Calu3 (cell line): ENCODE measurements at regions not wholly inside any gene's neighbourhood (a gene's known extent, or its start where the extent isn't known, plus 50 kb on each side); places are given as distances from the start of the nearest gene placed in this dataset.

ENCODE experiments used
- BruUV-seq: library from RNA; stranded (reverse); fragments of 400-500 nt; replicated peaks from 2 replicates; lab custom pipeline; 2021; lab: Mats Ljungman, UMichigan
- CTCF ChIA-PET: fragments of 300-600 bp; sonication (Branson Sonifier 250); formaldehyde crosslinking; loops from one replicate; lab custom pipeline; 2022; ENCODE audit warnings: antibody characterized with exemption; lab: Charles Lee
- DNase-seq: peaks from one replicate; pipeline ENCODE4 v3.0.0; 2022
- H3K27ac Mint-ChIP-seq: one replicate; pipeline ENCODE4 v1.8.0; 2022; ENCODE audit warnings: mixed read lengths; ENCODE audit not compliant: unreplicated experiment
- H3K27me3 Mint-ChIP-seq: one replicate; pipeline ENCODE4 v1.8.0; 2022; ENCODE audit warnings: mixed read lengths; ENCODE audit not compliant: unreplicated experiment
- H3K36me3 Mint-ChIP-seq: one replicate; pipeline ENCODE4 v1.8.0; 2022; ENCODE audit warnings: mild to moderate bottlenecking, moderate library complexity, mixed read lengths; ENCODE audit not compliant: insufficient read depth, unreplicated experiment
- H3K4me1 Mint-ChIP-seq: one replicate; pipeline ENCODE4 v1.8.0; 2022; ENCODE audit warnings: mild to moderate bottlenecking, low read depth, mixed read lengths; ENCODE audit not compliant: unreplicated experiment
- H3K4me3 Mint-ChIP-seq: one replicate; pipeline ENCODE4 v1.8.0; 2022; ENCODE audit warnings: mild to moderate bottlenecking, low read depth, moderate library complexity, mixed read lengths; ENCODE audit not compliant: unreplicated experiment
- H3K9me3 Mint-ChIP-seq: one replicate; pipeline ENCODE4 v1.8.0; 2022; ENCODE audit warnings: low read depth, mixed read lengths; ENCODE audit not compliant: unreplicated experiment
- CTCF ChIP-seq: fragments of 200-600 bp; IDR thresholded peaks from one replicate; pipeline ENCODE4 v1.8.0; 2022; ENCODE audit warnings: antibody characterized with exemption; ENCODE audit not compliant: unreplicated experiment
- intact Hi-C: fragments of 100-400 bp; cut with micrococcal nuclease; formaldehyde crosslinking; loops from one replicate; pipeline ENCODE4 v1.10.0; 2022; ENCODE audit not compliant: unreplicated experiment

- H3K4me3 Mint-ChIP-seq: no peak overlapping the region
- H3K4me1 Mint-ChIP-seq: no peaks in the 10 kb centered on the region
- intact Hi-C loops: no loop called here
- no peak overlapping the region for H3K27ac Mint-ChIP-seq
- peaks cover 5% of the 10 kb centered on the region for H3K9me3 Mint-ChIP-seq
- no peak for DNase-seq
- peaks cover 47% of the 10 kb centered on the region for H3K27me3 Mint-ChIP-seq
- BruUV-seq: no TSS peak
- no peak for TF ChIP-seq CTCF
- H3K36me3 Mint-ChIP-seq: no peaks in the 10 kb centered on the region
- CTCF ChIA-PET: no interaction called here
Measured at GRCh38 chr14:98937021-98937420, 335.0 kb downstream of the BCL11B start.

GRCh38 chr14:98937712-98938505 lies 334.1 kb downstream of the BCL11B start:
- no peak overlapping the region for H3K4me3 Mint-ChIP-seq
- no peak overlapping the region for H3K27ac Mint-ChIP-seq
- peaks cover 47% of the 10 kb centered on the region for H3K27me3 Mint-ChIP-seq
- DNase-seq: no peak
- BruUV-seq: no TSS peak
- no peak for TF ChIP-seq CTCF
- H3K36me3 Mint-ChIP-seq: no peaks in the 10 kb centered on the region
- CTCF ChIA-PET: no interaction called here
- H3K4me1 Mint-ChIP-seq: no peaks in the 10 kb centered on the region
- intact Hi-C loops: no loop called here
- H3K9me3 Mint-ChIP-seq: peaks cover 5% of the 10 kb centered on the region

GRCh38 chr14:98940693-98941437 lies 331.1 kb downstream of the BCL11B start:
- Mint-ChIP-seq H3K4me1 (no peaks in the 10 kb centered on the region), H3K9me3 (peaks cover 5% of the 10 kb centered on the region), H3K36me3 (no peaks in the 10 kb centered on the region), H3K4me3 (no peak overlapping the region), H3K27me3 (peaks cover 42% of the 10 kb centered on the region), H3K27ac (no peak overlapping the region)
- TF ChIP-seq CTCF: no peak
- DNase-seq: no peak
- intact Hi-C loops: no loop called here
- CTCF ChIA-PET: no interaction called here
- no TSS peak for BruUV-seq

GRCh38 chr14:98941481-98941880 lies 330.5 kb downstream of the BCL11B start:
- H3K27ac Mint-ChIP-seq: no peak overlapping the region
- peaks cover 1% of the 10 kb centered on the region for H3K9me3 Mint-ChIP-seq
- CTCF ChIA-PET: no interaction called here
- intact Hi-C loops: no loop called here
- BruUV-seq: no TSS peak
- peaks cover 39% of the 10 kb centered on the region for H3K27me3 Mint-ChIP-seq
- no peak overlapping the region for H3K4me3 Mint-ChIP-seq
- no peaks in the 10 kb centered on the region for H3K36me3 Mint-ChIP-seq
- no peak for DNase-seq
- TF ChIP-seq CTCF: no peak
- no peaks in the 10 kb centered on the region for H3K4me1 Mint-ChIP-seq
